Liver (tissue), 8 donors: ENCODE measurements at regions not wholly inside any gene's neighbourhood (a gene's known extent, or its start where the extent isn't known, plus 50 kb on each side); places are given as distances from the start of the nearest gene placed in this dataset.

Source experiments
- DNase-seq: peaks from one replicate; pipeline ENCODE4 v3.0.0-alpha.2; 2017; ENCODE audit warnings: low spot score
- H3K27ac ChIP-seq, 2 donors: one replicate each; pipeline ENCODE4 v1.7.0; 2013; ENCODE audit warnings: inconsistent platforms in 2 of 2, low read length in 2 of 2, control low read depth in 1 of 2, low read depth in 1 of 2, mild to moderate bottlenecking in 1 of 2
- H3K27me3 ChIP-seq, 4 donors: one replicate each; pipeline versions ENCODE4 v1.6.1 to v1.7.0; 2013; ENCODE audit warnings: low read length in 3 of 4, inconsistent platforms in 1 of 4, mild to moderate bottlenecking in 1 of 4, moderate library complexity in 1 of 4; ENCODE audit not compliant: control insufficient read depth in 4 of 4, insufficient read depth in 4 of 4
- H3K36me3 ChIP-seq, 4 donors: one replicate each; pipeline versions ENCODE4 v1.6.1 to v1.7.0; 2013; ENCODE audit warnings: low read length in 3 of 4, mild to moderate bottlenecking in 3 of 4, low read depth in 1 of 4, moderate library complexity in 1 of 4; ENCODE audit not compliant: control insufficient read depth in 4 of 4, insufficient read depth in 3 of 4
- H3K4me1 ChIP-seq, 4 donors: one replicate each; pipeline versions ENCODE4 v1.6.1 to v1.7.0; 2013; ENCODE audit warnings: low read length in 3 of 4, mild to moderate bottlenecking in 3 of 4, moderate library complexity in 1 of 4; ENCODE audit not compliant: control insufficient read depth in 4 of 4, insufficient read depth in 4 of 4
- H3K4me3 ChIP-seq, 3 donors: one replicate each; pipeline versions ENCODE4 v1.6.1 to v1.7.0; 2013; ENCODE audit warnings: low read length in 3 of 3, control low read depth in 1 of 3, low read depth in 1 of 3, mild to moderate bottlenecking in 1 of 3
- H3K9ac ChIP-seq, 2 donors: one replicate each; pipeline ENCODE4 v1.7.0; 2013; ENCODE audit warnings: low read length in 2 of 2, mild to moderate bottlenecking in 2 of 2, moderate library complexity in 2 of 2, control low read depth in 1 of 2, low read depth in 1 of 2
- H3K9me3 ChIP-seq, 4 donors: one replicate each; pipeline versions ENCODE4 v1.6.1 to v1.7.0; 2013; ENCODE audit warnings: low read length in 3 of 4; ENCODE audit not compliant: control insufficient read depth in 4 of 4
- ATF3 ChIP-seq: IDR thresholded peaks from 2 replicates; pipeline ENCODE4 v1.6.1; 2016; ENCODE audit warnings: antibody characterized with exemption
- CTCF ChIP-seq: fragments of 150-350 bp; IDR thresholded peaks from 2 replicates; pipeline ENCODE4 v1.5.1; 2017; ENCODE audit warnings: improper control_type of control experiment, low read depth, low read length; ENCODE audit not compliant: missing input control
- EGR1 ChIP-seq, 2 donors: IDR thresholded peaks; 2 replicates each; pipeline ENCODE4 v1.6.1; 2016 to 2018; ENCODE audit warnings: antibody characterized with exemption in 2 of 2, low read depth in 2 of 2
- FOXA1 ChIP-seq: IDR thresholded peaks from 2 replicates; pipeline ENCODE4 v1.6.1; 2016; ENCODE audit warnings: antibody characterized with exemption
- FOXA2 ChIP-seq: IDR thresholded peaks from 2 replicates; pipeline ENCODE4 v1.6.1; 2016; ENCODE audit warnings: antibody characterized with exemption
- GABPA ChIP-seq, 2 donors: IDR thresholded peaks in 1 of 2; conservative IDR thresholded peaks in 1 of 2; 2 replicates each; pipeline ENCODE4 v1.6.1; 2016; ENCODE audit warnings: antibody characterized with exemption in 2 of 2, mild to moderate bottlenecking in 1 of 2, moderate library complexity in 1 of 2
- HNF4A ChIP-seq, 2 donors: conservative IDR thresholded peaks; 2 replicates each; pipeline ENCODE4 v1.6.1; 2016; ENCODE audit warnings: antibody characterized with exemption in 2 of 2, mild to moderate bottlenecking in 2 of 2
- HNF4G ChIP-seq: IDR thresholded peaks from 2 replicates; pipeline ENCODE4 v1.6.1; 2016; ENCODE audit warnings: antibody characterized with exemption
- JUND ChIP-seq, 2 donors: IDR thresholded peaks; 2 replicates each; pipeline ENCODE4 v1.6.1; 2016; ENCODE audit warnings: antibody characterized with exemption in 2 of 2
- MAX ChIP-seq: IDR thresholded peaks from 2 replicates; pipeline ENCODE4 v1.6.1; 2016; ENCODE audit warnings: antibody characterized with exemption
- NR2F2 ChIP-seq: IDR thresholded peaks from 2 replicates; pipeline ENCODE4 v1.6.1; 2016; ENCODE audit warnings: antibody characterized with exemption
- RAD21 ChIP-seq, 2 donors: IDR thresholded peaks; 2 replicates each; pipeline ENCODE4 v1.6.1; 2016; ENCODE audit warnings: antibody characterized with exemption in 2 of 2, mild to moderate bottlenecking in 2 of 2
- RXRA ChIP-seq, 2 donors: IDR thresholded peaks; 2 replicates each; pipeline ENCODE4 v1.6.1; 2017 to 2018; ENCODE audit warnings: antibody characterized with exemption in 2 of 2, mild to moderate bottlenecking in 1 of 2
- SP1 ChIP-seq: IDR thresholded peaks from 2 replicates; pipeline ENCODE4 v1.6.1; 2018; ENCODE audit warnings: antibody characterized with exemption, mild to moderate bottlenecking
- TAF1 ChIP-seq: conservative IDR thresholded peaks from 2 replicates; pipeline ENCODE4 v1.6.1; 2016; ENCODE audit warnings: antibody characterized with exemption, mild to moderate bottlenecking
- ZBTB33 ChIP-seq: IDR thresholded peaks from 2 replicates; pipeline ENCODE4 v1.6.1; 2016; ENCODE audit warnings: antibody characterized with exemption
- WGBS: extraction: QIAGEN DNeasy Blood & Tissue Kit; methylation state at CpG from one replicate; pipeline ENCODE4 v1.1.7; 2013; 5-methylcytosine and 5-hydroxymethylcytosine counted together
- donor health status: healthy.
- donor health status: healthy.
- donor health status: healthy.
- donor health status: healthy.
- donor health status: healthy.

- 81% methylated on average over 9 of the region's 9 CpGs for WGBS
- no peak for DNase-seq
Observed at GRCh38 chr15:94970802-94971201, 739.4 kb downstream of the MCTP2 start.

GRCh38 chr15:94972314-94972713 lies 741.0 kb downstream of the MCTP2 start:
- Histone ChIP-seq H3K36me3 (no peaks in the 10 kb centered on the region), H3K4me1 (no peaks in the 10 kb centered on the region), H3K9me3 (no peaks in the 10 kb centered on the region), H3K27me3 (no peaks in the 10 kb centered on the region), H3K4me3 (no peak overlapping the region), H3K27ac (no peak overlapping the region), H3K9ac (no peak overlapping the region)
- no peak for TF ChIP-seq CTCF
- TF ChIP-seq FOXA1 = no peak
- no peak for DNase-seq
- WGBS = 76% methylated on average over 2 of the region's 2 CpGs

More at GRCh38 chr15:94970802-94971201, 739.4 kb downstream of the MCTP2 start:
- no peak overlapping the region for H3K9ac ChIP-seq
- no peak overlapping the region for H3K4me3 ChIP-seq
- no peak for TF ChIP-seq TAF1
- H3K9me3 ChIP-seq = no peaks in the 10 kb centered on the region
- no peaks in the 10 kb centered on the region for H3K36me3 ChIP-seq
- H3K27ac ChIP-seq = no peak overlapping the region
- H3K27me3 ChIP-seq = no peaks in the 10 kb centered on the region
- H3K4me1 ChIP-seq = no peaks in the 10 kb centered on the region

- H3K27me3 ChIP-seq = no peaks in the 10 kb centered on the region
- no peak overlapping the region for H3K4me3 ChIP-seq
- H3K27ac ChIP-seq = no peak overlapping the region
- WGBS = 78% methylated on average over 1 of the region's 1 CpG
- H3K9me3 ChIP-seq = peaks cover 0 to 7% (median 1%) of the 10 kb centered on the region in 4 donors
- no peaks in the 10 kb centered on the region for H3K4me1 ChIP-seq
- no peak overlapping the region for H3K9ac ChIP-seq
- TF ChIP-seq FOXA2 (no peak), ZBTB33 (no peak), RXRA (IDR thresholded peaks at IDR 0.05) (no peak), HNF4A (conservative IDR thresholded peaks at IDR 0.05) (no peak), HNF4G (no peak)
- DNase-seq = no peak
- no peaks in the 10 kb centered on the region for H3K36me3 ChIP-seq
Observed at GRCh38 chr15:94987085-94987484, 755.7 kb downstream of the MCTP2 start.

GRCh38 chr15:94991718-94992117 lies 760.4 kb downstream of the MCTP2 start:
- DNase-seq = no peak
- Histone ChIP-seq H3K4me3 (no peak overlapping the region), H3K9me3 (peaks cover 0 to 7% (median 1%) of the 10 kb centered on the region in 4 donors), H3K27me3 (no peaks in the 10 kb centered on the region), H3K36me3 (no peaks in the 10 kb centered on the region), H3K4me1 (no peaks in the 10 kb centered on the region), H3K9ac (no peak overlapping the region), H3K27ac (no peak overlapping the region)
- WGBS = 91% methylated on average over 8 of the region's 8 CpGs
- TF ChIP-seq RXRA (IDR thresholded peaks at IDR 0.05) (no peak), TAF1 (no peak), NR2F2 (no peak), EGR1 (IDR thresholded peaks at IDR 0.05; ENCODE audit: low read depth in 2 of 2) (no peak), FOXA2 (no peak), HNF4G (no peak), ZBTB33 (no peak), HNF4A (conservative IDR thresholded peaks at IDR 0.05) (no peak), ATF3 (no peak), GABPA (IDR thresholded peaks at IDR 0.05 in 1 of 2, conservative IDR thresholded peaks at IDR 0.05 in 1 of 2) (no peak), MAX (no peak), JUND (IDR thresholded peaks at IDR 0.05) (no peak), SP1 (no peak), RAD21 (IDR thresholded peaks at IDR 0.05) (no peak)
